Body of pancreas (tissue), 4 donors: ENCODE measurements at regions not wholly inside any gene's neighbourhood (a gene's known extent, or its start where the extent isn't known, plus 50 kb on each side); places are given as distances from the start of the nearest gene placed in this dataset.

Source experiments
- ATAC-seq: fragments of 150-250 bp; one replicate; pipeline ENCODE4 v1.9.1; 2016
- DNase-seq, 4 donors: peaks; one replicate each; pipeline ENCODE4 v3.0.0-alpha.2; 2019
- H3K27ac ChIP-seq, 4 donors: fragments of 200-600 bp; sonication (generic); 1 replicate in 3 of 4; 2 replicates in 1 of 4; pipeline versions ENCODE4 v1.5.1 to v1.6.1; 2016 to 2019; ENCODE audit warnings: mild to moderate bottlenecking in 1 of 4, mixed read lengths in 1 of 4, moderate library complexity in 1 of 4
- H3K27me3 ChIP-seq, 2 donors: fragments of 200-600 bp; sonication (generic); one replicate each; pipeline ENCODE4 v1.6.0; 2016; ENCODE audit warnings: mild to moderate bottlenecking in 1 of 2
- H3K36me3 ChIP-seq, 2 donors: fragments of 200-600 bp; sonication (generic); replicated peaks in 1 of 2; 2 replicates each; pipeline ENCODE4 v1.5.1; 2016; ENCODE audit warnings: low read depth in 2 of 2; ENCODE audit not compliant: insufficient read depth in 1 of 2
- H3K4me1 ChIP-seq: fragments of 200-600 bp; sonication (generic); one replicate; pipeline ENCODE4 v1.6.0; 2016
- H3K4me3 ChIP-seq, 2 donors: fragments of 200-600 bp; sonication (generic); 1 replicate in 1 of 2; 2 replicates in 1 of 2; pipeline ENCODE4 v1.5.1; 2016 to 2019
- H3K9me3 ChIP-seq, 3 donors: fragments of 200-600 bp; sonication (generic); 1 replicate in 2 of 3; 2 replicates in 1 of 3; pipeline ENCODE4 v1.5.1; 2016
- POLR2A ChIP-seq, 3 donors: fragments of 450-650 bp; IDR thresholded peaks; one replicate each; pipeline ENCODE4 v1.6.1; 2016; ENCODE audit warnings: antibody characterized with exemption in 3 of 3, mild to moderate bottlenecking in 2 of 3
- WGBS, 2 donors: methylation state at CpG; one replicate each; pipeline ENCODE4 v1.1.5; 2017; 5-methylcytosine and 5-hydroxymethylcytosine counted together
- intact Hi-C: fragments of 100-400 bp; cut with DNase I; formaldehyde crosslinking; loops from one replicate; pipeline ENCODE4 v1.15.1; 2023
- TF ChIP-seq, protein P1 (sequence below), 7 experiments: fragments of 450-650 bp in 4 of 7; fragments of 200-600 bp in 3 of 7; sonication (generic) in 3 of 7; IDR thresholded peaks; one replicate each; pipeline ENCODE4 v1.5.1; 2016 to 2019; ENCODE audit warnings: antibody characterized with exemption in 7 of 7

- DNase-seq: no peak
- 91 to 95% methylated on average over 7 of the region's 7 CpGs for WGBS, 2 donors
- Histone ChIP-seq H3K27ac (no peak overlapping the region), H3K9me3 (no peaks in the 10 kb centered on the region), H3K36me3 (no peaks in the 10 kb centered on the region), H3K27me3 (no peaks in the 10 kb centered on the region), H3K4me3 (no peak overlapping the region), H3K4me1 (peaks cover 10% of the 10 kb centered on the region)
- intact Hi-C loops: no loop called here
- ATAC-seq: no peak
- TF ChIP-seq, protein P1, sequence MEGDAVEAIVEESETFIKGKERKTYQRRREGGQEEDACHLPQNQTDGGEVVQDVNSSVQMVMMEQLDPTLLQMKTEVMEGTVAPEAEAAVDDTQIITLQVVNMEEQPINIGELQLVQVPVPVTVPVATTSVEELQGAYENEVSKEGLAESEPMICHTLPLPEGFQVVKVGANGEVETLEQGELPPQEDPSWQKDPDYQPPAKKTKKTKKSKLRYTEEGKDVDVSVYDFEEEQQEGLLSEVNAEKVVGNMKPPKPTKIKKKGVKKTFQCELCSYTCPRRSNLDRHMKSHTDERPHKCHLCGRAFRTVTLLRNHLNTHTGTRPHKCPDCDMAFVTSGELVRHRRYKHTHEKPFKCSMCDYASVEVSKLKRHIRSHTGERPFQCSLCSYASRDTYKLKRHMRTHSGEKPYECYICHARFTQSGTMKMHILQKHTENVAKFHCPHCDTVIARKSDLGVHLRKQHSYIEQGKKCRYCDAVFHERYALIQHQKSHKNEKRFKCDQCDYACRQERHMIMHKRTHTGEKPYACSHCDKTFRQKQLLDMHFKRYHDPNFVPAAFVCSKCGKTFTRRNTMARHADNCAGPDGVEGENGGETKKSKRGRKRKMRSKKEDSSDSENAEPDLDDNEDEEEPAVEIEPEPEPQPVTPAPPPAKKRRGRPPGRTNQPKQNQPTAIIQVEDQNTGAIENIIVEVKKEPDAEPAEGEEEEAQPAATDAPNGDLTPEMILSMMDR (IDR thresholded peaks at IDR 0.05): no peak
- TF ChIP-seq POLR2A (IDR thresholded peaks at IDR 0.05): no peak
Measured at GRCh38 chr6:26180346-26180745, 93.1 kb downstream of the HFE start.

- Histone ChIP-seq H3K27me3 (no peaks in the 10 kb centered on the region), H3K9me3 (no peaks in the 10 kb centered on the region), H3K36me3 (no peaks in the 10 kb centered on the region), H3K4me1 (peaks cover 12% of the 10 kb centered on the region), H3K4me3 (peak overlapping the region; percentile 14 to 27), H3K27ac (peak overlapping the region in 3 of 4 donors; percentile 78 to 79 (median 79))
- ATAC-seq (peak; percentile 54), DNase-seq (no peak)
- WGBS, 2 donors: 3 to 4% methylated on average over 11 of the region's 11 CpGs
- intact Hi-C loops: no loop called here
- TF ChIP-seq, protein P1 (IDR thresholded peaks at IDR 0.05): no peak
- TF ChIP-seq POLR2A (IDR thresholded peaks at IDR 0.05): no peak
Measured at GRCh38 chr6:26183237-26183580, 96.0 kb downstream of the HFE start.

DNA sequence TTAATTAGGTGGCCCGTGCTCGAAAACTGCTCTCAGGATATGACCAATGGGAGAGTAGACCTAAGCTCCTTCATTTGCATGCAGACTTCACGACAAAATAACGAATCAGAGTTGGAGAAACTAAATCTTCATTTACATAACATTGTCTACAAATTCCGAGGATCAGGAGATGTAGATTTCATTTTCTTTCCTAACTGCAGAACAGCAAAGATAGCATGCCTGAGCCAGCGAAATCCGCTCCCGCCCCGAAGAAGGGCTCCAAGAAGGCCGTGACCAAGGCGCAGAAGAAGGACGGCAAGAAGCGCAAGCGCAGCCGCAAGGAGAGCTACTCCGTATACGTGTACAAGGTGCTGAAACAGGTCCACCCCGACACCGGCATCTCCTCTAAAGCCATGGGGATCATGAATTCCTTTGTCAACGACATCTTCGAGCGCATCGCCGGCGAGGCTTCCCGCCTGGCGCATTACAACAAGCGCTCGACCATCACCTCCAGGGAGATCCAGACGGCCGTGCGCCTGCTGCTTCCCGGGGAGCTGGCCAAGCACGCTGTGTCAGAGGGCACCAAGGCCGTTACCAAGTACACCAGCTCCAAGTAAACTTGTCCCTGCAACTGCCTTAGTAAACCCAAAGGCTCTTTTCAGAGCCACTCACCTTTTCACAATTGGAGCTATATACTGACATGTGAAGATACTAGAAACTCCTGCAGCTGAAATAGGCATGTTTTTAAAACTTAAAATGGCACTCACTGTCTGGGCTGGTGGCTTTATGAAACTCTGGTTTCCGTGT lies 96.5 kb downstream of the HFE start:
- H3K36me3 ChIP-seq: no peaks in the 10 kb centered on the region
- TF ChIP-seq, protein P1 (IDR thresholded peaks at IDR 0.05): no peak
- TF ChIP-seq POLR2A (IDR thresholded peaks at IDR 0.05): peak; percentile 49 to 90 (median 88)
- intact Hi-C loops: no loop called here

GRCh38 chr6:26184367-26184891 lies 97.2 kb downstream of the HFE start:
- no peaks in the 10 kb centered on the region for H3K9me3 ChIP-seq
- TF ChIP-seq POLR2A (IDR thresholded peaks at IDR 0.05): no peak
- TF ChIP-seq, protein P1 (IDR thresholded peaks at IDR 0.05): no peak
- H3K4me3 ChIP-seq: no peak overlapping the region
- no peak for ATAC-seq
- peaks cover 21% of the 10 kb centered on the region for H3K4me1 ChIP-seq
- H3K27me3 ChIP-seq: no peaks in the 10 kb centered on the region
- 53% methylated on average over 10 of the region's 10 CpGs for WGBS, 2 donors
- intact Hi-C loops: no loop called here
- H3K27ac ChIP-seq: peak overlapping the region in 3 of 4 donors; percentile 75 to 79 (median 78)
- H3K36me3 ChIP-seq: no peaks in the 10 kb centered on the region
- no peak for DNase-seq

More for the DNA sequence above, 96.5 kb downstream of the HFE start:
- peaks cover 17% of the 10 kb centered on the region for H3K4me1 ChIP-seq
- H3K27ac ChIP-seq: peak overlapping the region; percentile 75 to 79 (median 78)
- no peaks in the 10 kb centered on the region for H3K27me3 ChIP-seq
- 1 to 3% methylated on average over 23 to 36 of the region's 36 CpGs for whole genome bisulfite sequencing, 2 donors
- H3K4me3 ChIP-seq: peak overlapping the region; percentile 14 to 27
- no peaks in the 10 kb centered on the region for H3K9me3 ChIP-seq
- DNase-seq (peak; percentile 61 to 76 (median 75)), ATAC-seq (peak; percentile 94)
